ENCODE measurements at regions not wholly inside any gene's neighbourhood (a gene's known extent, or its start where the extent isn't known, plus 50 kb on each side); places are given as distances from the start of the nearest gene placed in this dataset.

DNA sequence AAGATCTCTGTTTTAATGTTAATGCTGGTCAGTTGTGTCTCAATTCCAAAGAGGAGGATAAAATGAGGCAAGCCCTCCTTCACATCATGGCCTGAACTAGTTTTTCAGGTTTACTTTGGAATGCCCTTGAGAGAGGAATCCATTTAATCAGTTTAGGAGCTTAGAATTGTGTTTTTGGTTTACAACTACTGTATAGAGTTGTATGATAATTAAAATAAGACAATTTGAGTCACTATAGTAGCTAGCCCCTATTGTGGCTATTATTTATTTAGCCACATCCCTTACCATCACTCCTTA lies 107.8 kb upstream of the PRLR start:
- H3K14ac ChIP-seq (replicated peaks; ENCODE audit: low read depth, low read length): no peak overlapping the region
- in situ Hi-C loops (cut with MboI; ENCODE audit: low sequenced_read_pairs): no loop called here
- TF ChIP-seq, protein P1, sequence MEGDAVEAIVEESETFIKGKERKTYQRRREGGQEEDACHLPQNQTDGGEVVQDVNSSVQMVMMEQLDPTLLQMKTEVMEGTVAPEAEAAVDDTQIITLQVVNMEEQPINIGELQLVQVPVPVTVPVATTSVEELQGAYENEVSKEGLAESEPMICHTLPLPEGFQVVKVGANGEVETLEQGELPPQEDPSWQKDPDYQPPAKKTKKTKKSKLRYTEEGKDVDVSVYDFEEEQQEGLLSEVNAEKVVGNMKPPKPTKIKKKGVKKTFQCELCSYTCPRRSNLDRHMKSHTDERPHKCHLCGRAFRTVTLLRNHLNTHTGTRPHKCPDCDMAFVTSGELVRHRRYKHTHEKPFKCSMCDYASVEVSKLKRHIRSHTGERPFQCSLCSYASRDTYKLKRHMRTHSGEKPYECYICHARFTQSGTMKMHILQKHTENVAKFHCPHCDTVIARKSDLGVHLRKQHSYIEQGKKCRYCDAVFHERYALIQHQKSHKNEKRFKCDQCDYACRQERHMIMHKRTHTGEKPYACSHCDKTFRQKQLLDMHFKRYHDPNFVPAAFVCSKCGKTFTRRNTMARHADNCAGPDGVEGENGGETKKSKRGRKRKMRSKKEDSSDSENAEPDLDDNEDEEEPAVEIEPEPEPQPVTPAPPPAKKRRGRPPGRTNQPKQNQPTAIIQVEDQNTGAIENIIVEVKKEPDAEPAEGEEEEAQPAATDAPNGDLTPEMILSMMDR (conservative IDR thresholded peaks at IDR 0.05; ENCODE audit: low read depth, low read length): no peak
- TF ChIP-seq CEBPB (IDR thresholded peaks at IDR 0.05; ENCODE audit: low read depth, low read length): no peak
- no peak for TF ChIP-seq SMC3 (IDR thresholded peaks at IDR 0.05; ENCODE audit: low read depth, low read length)
- no peak for TF ChIP-seq RCOR1 (IDR thresholded peaks at IDR 0.05; ENCODE audit: insufficient replicate concordance, low read length)
- TF ChIP-seq MAZ (IDR thresholded peaks at IDR 0.05; ENCODE audit: borderline replicate concordance, low read depth, low read length): no peak
- TF ChIP-seq NFE2L2 (IDR thresholded peaks at IDR 0.05; ENCODE audit: low read depth, low read length): no peak
- no peak for TF ChIP-seq MXI1 (IDR thresholded peaks at IDR 0.05; ENCODE audit: borderline replicate concordance, low read depth, low read length)
- TF ChIP-seq POLR2A (IDR thresholded peaks at IDR 0.05; ENCODE audit: low read depth, low read length): no peak
- TF ChIP-seq USF2 (IDR thresholded peaks at IDR 0.05; ENCODE audit: low read depth, low read length): no peak
- TF ChIP-seq CHD1 (IDR thresholded peaks at IDR 0.05; ENCODE audit: low read depth, low read length): no peak
- TF ChIP-seq FOS (IDR thresholded peaks at IDR 0.05; ENCODE audit: low read depth, low read length): no peak
- TF ChIP-seq, protein P2, sequence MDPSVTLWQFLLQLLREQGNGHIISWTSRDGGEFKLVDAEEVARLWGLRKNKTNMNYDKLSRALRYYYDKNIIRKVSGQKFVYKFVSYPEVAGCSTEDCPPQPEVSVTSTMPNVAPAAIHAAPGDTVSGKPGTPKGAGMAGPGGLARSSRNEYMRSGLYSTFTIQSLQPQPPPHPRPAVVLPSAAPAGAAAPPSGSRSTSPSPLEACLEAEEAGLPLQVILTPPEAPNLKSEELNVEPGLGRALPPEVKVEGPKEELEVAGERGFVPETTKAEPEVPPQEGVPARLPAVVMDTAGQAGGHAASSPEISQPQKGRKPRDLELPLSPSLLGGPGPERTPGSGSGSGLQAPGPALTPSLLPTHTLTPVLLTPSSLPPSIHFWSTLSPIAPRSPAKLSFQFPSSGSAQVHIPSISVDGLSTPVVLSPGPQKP (IDR thresholded peaks at IDR 0.05; ENCODE audit: borderline replicate concordance, low read depth, low read length): no peak
- TF ChIP-seq BHLHE40 (IDR thresholded peaks at IDR 0.05; ENCODE audit: low read depth, low read length): no peak
- no peak overlapping the region for H3K9ac ChIP-seq (ENCODE audit: low read depth, low read length)
- no peak overlapping the region for H4K8ac ChIP-seq (ENCODE audit: low read depth in 2 of 2, low read length in 2 of 2)
- no peak overlapping the region for H3K56ac ChIP-seq (ENCODE audit: extremely low read depth, insufficient read depth, low read length)
- H3K4me3 ChIP-seq (ENCODE audit: insufficient read depth, low read depth, low read length): no peak overlapping the region
- H2AFZ ChIP-seq (replicated peaks; ENCODE audit: low read length, poor library complexity): no peak overlapping the region
- no peak overlapping the region for H2BK15ac ChIP-seq (ENCODE audit: low read depth, low read length)
- no peaks in the 10 kb centered on the region for H4K20me1 ChIP-seq (ENCODE audit: insufficient read depth, low read length)
- H3K9me1 ChIP-seq (ENCODE audit: insufficient read depth, low read length): no peaks in the 10 kb centered on the region
- no peak for DNase-seq
- no peak for ATAC-seq (ENCODE audit: low read depth)
- no peak overlapping the region for H2AK9ac ChIP-seq (replicated peaks; ENCODE audit: low read depth, low read length, poor library complexity)
- H3K9me3 ChIP-seq (ENCODE audit: control insufficient read depth, insufficient read depth, low read length): no peaks in the 10 kb centered on the region
- no peak overlapping the region for H3K18ac ChIP-seq (ENCODE audit: low read depth, low read length)
- no TSS peak for BruUV-seq (replicated peaks)
- ChIA-PET POLR2A (ENCODE audit: unreplicated experiment) (no interaction called here), CTCF (no interaction called here)
- H3K27ac ChIP-seq (ENCODE audit: insufficient read depth, low read length): no peak overlapping the region
- H3K4me1 ChIP-seq (ENCODE audit: control insufficient read depth, insufficient read depth, low read length): no peaks in the 10 kb centered on the region
- dilution Hi-C loops (cut with HindIII; ENCODE audit: low sequenced_read_pairs, unreplicated experiment): no loop called here
- H3K4me2 ChIP-seq (ENCODE audit: low read depth, low read length): no peak overlapping the region
- H3K27me3 ChIP-seq (ENCODE audit: control insufficient read depth, insufficient read depth, low read length): no peaks in the 10 kb centered on the region
- no peak overlapping the region for H3K4ac ChIP-seq (ENCODE audit: low read depth, low read length)
- no peak overlapping the region for H2AK5ac ChIP-seq (ENCODE audit: low read depth, low read length)
- no peak overlapping the region for H3K23ac ChIP-seq (ENCODE audit: low read depth, low read length)
- no peaks in the 10 kb centered on the region for H3K36me3 ChIP-seq (ENCODE audit: control insufficient read depth, insufficient read depth, low read length)
- no peak overlapping the region for H2BK20ac ChIP-seq (ENCODE audit: low read depth, low read length)
- intact Hi-C loops (cut with micrococcal nuclease): no loop called here
- H4K5ac ChIP-seq (ENCODE audit: low read depth, low read length): no peak overlapping the region
- H2BK5ac ChIP-seq (ENCODE audit: low read depth, low read length, poor library complexity, severe bottlenecking): no peak overlapping the region
- no peaks in the 10 kb centered on the region for H3K79me1 ChIP-seq (ENCODE audit: low read depth in 1 of 2, low read length in 2 of 2)
- H2BK120ac ChIP-seq (ENCODE audit: low read depth, low read length): no peak overlapping the region
- no peak overlapping the region for H4K91ac ChIP-seq (ENCODE audit: insufficient read depth, low read depth, low read length)

Measured in IMR-90 (cell line).